NK-92 (cell line): ENCODE measurements at regions not wholly inside any gene's neighbourhood (a gene's known extent, or its start where the extent isn't known, plus 50 kb on each side); places are given as distances from the start of the nearest gene placed in this dataset.

Experiments
- DNase-seq: peaks from one replicate; lab custom pipeline; 2025; ENCODE audit not compliant: unreplicated experiment; lab: John Stamatoyannopoulos, UW

GRCh38 chr2:207286106-207286505 lies 120.4 kb upstream of the KLF7 start:
- DNase-seq = no peak

GRCh38 chr2:207288628-207289027 lies 122.9 kb upstream of the KLF7 start:
- no peak for DNase-seq

- DNase-seq = no peak
Measured at GRCh38 chr2:207289295-207290018, 123.7 kb upstream of the KLF7 start.

- no peak for DNase-seq
Measured at GRCh38 chr2:207290833-207291624, 125.3 kb upstream of the KLF7 start.

DNA sequence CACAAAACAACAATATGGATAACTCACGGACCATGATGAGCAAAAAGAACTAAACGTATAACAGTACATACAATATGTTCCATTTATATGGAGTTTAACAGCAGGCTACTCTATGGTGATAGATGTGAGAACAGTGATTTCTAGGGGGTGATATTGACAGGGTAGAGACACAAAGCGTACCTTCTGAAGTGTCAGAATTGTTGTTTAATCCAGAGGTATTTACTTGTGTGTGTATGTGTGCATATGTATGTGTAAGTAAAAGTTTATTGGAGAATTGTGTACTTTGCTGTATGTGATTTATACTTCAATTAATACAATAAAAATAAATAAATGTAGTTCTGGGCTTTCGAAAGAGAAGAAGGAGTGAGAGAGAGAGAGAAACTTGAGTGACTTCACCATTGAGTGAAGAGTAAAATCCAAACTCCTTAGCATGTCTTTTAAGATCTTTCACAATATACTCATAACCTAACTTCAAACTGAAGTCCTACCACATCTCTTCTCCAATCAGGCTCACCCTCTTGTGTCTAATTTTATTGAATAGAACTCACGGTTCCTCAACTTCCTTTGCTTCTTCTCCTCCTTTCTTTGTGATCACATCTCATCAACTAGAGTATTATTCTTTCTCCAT lies 126.0 kb upstream of the KLF7 start:
- no peak for DNase-seq

DNA sequence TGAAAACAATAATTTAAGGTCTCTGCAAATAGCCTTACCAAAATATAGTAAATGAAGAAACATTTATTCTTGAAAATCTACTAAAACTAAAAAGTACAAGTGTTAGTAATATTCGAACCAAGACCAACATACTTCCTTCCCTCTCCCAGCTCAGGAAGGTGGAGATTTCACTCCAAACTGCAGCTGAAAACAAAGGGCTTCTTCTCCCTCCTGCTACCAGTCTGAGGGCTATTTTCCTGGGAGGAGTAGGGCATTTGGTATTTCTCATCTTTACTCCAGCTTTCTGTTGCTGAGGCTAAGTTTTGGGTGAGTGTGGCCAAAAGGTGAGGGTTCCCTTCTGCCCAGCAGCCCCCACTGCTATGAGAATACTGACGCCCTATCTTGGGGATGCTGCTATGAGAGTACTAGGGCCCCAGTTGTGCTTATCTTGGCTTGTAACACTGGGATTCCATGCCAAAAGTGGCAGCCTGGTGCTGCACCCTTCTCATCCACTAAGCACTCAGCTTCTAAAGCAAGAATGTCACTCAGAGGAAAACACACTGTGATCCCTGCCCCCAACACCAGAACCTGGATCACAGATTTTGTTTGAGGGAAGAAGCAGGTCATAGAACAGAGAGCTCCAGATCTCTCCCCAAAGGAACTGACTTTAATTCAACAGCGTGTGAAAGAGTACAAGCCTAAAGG lies 130.7 kb upstream of the KLF7 start:
- DNase-seq = no peak

DNA sequence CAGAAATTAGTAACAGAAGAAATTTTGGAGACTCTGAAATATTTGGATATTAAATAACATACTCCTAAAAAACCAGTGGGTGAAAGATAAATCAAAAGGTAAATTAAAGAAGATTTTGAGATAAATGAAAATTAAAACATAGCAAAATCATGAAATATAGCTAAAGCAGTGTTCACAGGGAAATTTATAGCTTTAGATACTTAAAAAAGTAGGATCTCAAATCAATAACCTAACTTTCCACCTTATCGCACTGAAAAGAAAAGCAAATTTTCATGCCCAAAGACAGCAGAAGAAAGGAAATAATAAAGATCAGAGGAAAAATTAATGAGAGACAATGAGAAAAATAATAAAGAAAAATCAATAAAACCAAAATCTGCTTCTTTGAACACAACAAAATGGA lies 135.1 kb upstream of the KLF7 start:
- DNase-seq = no peak

DNA sequence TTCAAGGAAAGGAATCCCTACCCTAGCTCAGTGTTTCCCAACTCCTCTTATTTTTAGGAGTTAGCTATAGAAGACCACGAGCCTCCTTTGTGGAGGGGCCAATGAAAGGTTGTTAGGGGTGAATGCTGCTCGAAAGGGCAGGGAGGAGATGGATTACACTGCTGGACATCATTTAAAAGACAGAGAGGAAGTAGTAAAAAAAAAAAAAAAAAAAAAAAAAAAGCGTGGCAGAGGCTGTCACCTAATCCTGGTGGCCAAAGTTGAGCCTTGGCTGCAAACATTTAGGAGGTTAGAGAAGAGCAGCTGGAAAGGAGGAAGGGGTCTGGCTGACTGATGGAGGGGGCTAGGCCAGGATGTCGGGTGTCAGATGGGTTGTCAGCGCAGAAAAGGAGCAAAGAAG lies 139.0 kb upstream of the KLF7 start:
- no peak for DNase-seq

DNA sequence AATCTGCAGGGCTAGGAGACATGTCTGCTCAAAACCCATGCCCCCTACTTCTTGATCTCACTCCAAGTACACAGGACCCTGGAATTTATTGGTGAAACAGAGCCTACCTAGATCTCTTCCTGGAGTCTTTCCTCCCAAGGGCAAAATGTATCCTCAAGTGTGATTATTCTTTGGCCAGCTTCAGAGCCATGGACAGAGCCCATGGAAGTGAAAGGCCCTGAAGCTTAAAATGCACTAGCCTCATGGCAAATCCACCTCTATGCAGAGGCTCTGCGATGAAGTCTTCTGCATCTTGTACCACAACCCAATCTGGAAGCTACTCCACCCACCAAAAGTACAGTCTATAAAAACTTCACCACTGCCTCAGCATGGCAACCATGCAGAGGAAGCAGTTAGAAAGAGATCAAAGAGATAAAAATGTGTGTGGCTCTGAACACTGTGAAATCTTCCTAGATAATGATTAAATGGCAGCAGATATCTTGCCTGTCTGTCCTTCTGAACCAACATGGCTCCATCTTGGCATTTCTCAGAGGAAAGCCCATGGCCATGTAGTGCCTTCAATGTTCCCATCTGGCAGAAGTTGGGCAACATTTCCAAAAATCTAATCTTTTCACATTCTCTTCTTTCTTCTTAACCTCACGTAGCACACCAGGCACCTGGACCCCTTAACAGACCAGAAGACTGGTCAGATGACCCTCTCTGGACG lies 142.9 kb upstream of the KLF7 start:
- no peak for DNase-seq

DNA sequence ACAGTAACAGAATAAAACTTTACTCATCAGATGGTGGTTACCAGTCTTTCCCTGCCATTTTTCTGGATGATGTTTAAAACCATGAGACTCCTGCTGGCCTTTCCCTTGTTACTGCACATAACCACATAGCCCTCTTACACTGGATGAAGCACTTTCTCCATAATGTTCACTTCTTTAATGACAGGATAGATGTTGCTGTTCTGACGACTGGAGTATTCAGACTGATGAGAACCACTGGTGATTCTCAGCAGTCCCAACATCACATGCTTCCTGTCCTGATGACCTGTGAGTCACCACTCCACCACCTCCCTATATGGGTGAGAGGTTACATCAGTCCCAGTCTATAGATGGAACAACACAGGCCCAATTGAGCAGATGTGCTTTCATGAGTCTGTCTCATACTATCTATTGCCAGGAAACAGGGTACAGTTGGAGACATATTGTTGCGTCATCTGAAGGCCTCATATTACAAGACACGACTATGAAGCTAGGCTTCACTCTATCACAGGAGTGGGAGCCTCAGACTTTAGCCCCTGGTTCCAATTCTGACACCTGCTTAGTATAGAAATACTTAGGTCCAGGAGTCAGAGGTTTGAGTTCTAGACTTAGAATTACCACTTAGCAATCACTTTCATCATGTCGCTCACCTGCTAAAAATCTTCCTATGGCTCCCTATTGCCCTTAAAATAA lies 145.7 kb upstream of the KLF7 start:
- DNase-seq = no peak

DNA sequence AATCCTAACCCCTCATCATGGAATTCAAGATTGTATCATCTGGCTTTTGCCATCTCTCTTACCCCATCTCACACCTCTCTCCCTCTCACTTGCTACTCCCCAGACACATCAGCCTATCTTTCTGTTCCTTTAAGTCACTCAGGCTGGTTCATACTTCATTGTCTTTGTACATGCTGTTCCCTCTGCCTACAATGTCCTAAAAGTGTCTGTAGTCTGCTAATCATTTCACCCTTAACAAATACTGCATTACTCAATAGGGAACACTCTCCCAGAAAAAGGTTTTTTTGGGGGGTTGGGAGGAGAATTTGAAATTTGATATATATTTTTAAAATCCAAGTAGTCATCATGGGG lies 146.2 kb upstream of the KLF7 start:
- no peak for DNase-seq

DNA sequence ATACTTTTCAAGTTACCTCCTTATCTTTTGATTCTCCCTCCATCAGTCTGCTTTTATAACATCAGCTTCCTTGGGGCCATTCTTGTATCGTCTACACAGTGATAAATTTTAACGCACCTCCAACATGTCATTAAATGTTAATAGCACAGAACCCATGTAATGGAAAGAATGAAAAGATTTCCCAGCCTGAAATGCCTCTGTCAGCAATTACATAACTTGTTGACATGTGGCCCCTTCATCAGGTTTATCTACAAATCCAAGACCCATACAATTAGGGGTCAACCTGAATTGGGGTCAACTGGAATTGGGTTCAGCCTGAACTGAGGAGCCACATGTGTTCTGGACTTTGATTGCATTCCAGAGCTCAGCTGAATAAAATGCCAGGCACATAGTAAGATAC lies 148.2 kb upstream of the KLF7 start:
- DNase-seq = no peak

GRCh38 chr2:207315131-207315530 lies 149.4 kb upstream of the KLF7 start:
- DNase-seq = no peak

- DNase-seq = no peak
Measured at GRCh38 chr2:207316484-207316883, 150.7 kb upstream of the KLF7 start.

GRCh38 chr2:207316906-207317305 lies 151.2 kb upstream of the KLF7 start:
- no peak for DNase-seq

- DNase-seq = no peak
Measured at GRCh38 chr2:207317378-207317984, 151.7 kb upstream of the KLF7 start.

GRCh38 chr2:207318181-207318628 lies 152.5 kb upstream of the KLF7 start:
- DNase-seq = no peak

DNA sequence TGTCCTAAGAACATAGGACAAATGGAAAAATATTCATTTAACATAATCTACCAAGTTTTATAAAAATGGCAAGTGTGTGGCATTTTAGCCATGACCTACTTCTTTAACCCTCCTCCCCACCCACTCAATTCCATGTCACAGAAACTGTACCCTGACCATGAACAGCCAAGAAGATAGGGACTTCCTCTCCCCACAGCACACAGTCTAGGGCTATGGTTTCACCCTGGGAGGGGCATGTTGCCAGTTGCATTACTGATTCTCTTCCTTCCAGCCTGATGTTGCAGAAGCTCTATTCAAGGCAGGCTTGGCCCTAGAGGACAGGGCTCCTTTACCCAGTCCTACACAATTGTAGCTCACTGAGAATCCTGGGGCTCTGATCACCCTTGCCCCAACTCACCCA lies 153.6 kb upstream of the KLF7 start:
- no peak for DNase-seq

DNA sequence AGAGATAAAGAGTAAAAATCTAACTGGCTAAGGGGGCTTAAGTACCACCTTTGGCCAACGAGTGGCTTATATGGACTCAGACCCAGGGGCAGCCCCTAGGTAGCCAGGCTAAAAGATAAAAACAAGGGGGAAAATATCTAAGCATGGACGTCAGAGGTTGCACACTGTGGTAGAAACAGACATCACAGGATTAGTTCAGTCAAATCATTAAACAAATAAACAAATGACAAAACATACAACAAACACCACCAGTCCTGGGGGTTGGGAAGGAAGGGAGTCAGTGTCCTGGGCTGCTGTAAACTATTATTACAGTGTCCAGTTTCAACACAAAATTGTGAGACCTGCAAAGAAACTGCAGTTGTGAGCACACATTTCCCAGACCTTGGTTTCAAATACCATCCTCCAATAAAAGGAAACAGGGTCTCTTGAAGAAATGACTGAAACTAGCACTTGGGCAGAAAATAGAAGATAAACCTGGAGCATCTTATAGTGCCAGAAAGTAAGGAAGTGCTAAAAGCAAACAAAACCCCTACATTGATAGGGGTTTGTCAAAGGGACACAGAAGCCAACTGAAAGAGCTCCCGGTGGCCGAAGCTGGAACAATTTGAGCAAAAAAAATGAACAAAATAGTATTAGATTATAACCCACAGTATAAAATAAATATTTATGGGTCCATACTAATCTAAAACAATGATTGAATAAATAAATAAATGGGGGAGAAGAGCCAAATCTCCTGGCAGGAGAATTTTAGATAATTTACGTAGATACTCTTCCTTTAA lies 154.8 kb upstream of the KLF7 start:
- DNase-seq = no peak
